ENCODE measurements at regions not wholly inside any gene's neighbourhood (a gene's known extent, or its start where the extent isn't known, plus 50 kb on each side); places are given as distances from the start of the nearest gene placed in this dataset.
A peak's percentile ranks its signal among the peaks of the same experiment; 100 is the strongest.

- Histone ChIP-seq H3K4me1 (ENCODE audit: control insufficient read depth in 2 of 3, insufficient read depth in 2 of 3, low read depth in 1 of 3, low read length in 3 of 3) (no peaks in the 10 kb centered on the region), H3K9me3 (ENCODE audit: control insufficient read depth in 2 of 3, insufficient read depth in 1 of 3, low read length in 3 of 3) (no peaks in the 10 kb centered on the region), H3K4me3 (ENCODE audit: low read length in 3 of 3) (no peak overlapping the region), H3K27me3 (ENCODE audit: control insufficient read depth, insufficient read depth, low read length) (no peaks in the 10 kb centered on the region), H3K27ac (ENCODE audit: low read depth in 2 of 2, low read length in 2 of 2) (no peak overlapping the region), H3K9ac (ENCODE audit: low read length in 3 of 3) (no peak overlapping the region), H3K36me3 (ENCODE audit: control insufficient read depth in 2 of 3, insufficient read depth in 3 of 3, low read length in 3 of 3) (no peaks in the 10 kb centered on the region)
- FAIRE-seq (no peak), DNase-seq (no peak)
- no peak for TF ChIP-seq CTCF (IDR thresholded peaks at IDR 0.05; ENCODE audit: borderline replicate concordance, extremely low read depth, insufficient read depth)
- intact Hi-C loops (cut with DNase I): no loop called here
Measured at GRCh38 chr1:191086910-191087309, 609.2 kb upstream of the BRINP3 start.

GRCh38 chr1:191096405-191096804, 618.7 kb upstream of the BRINP3 start:
- Histone ChIP-seq H3K27me3 (ENCODE audit: control insufficient read depth, insufficient read depth, low read length) (no peaks in the 10 kb centered on the region), H3K27ac (ENCODE audit: low read depth in 2 of 2, low read length in 2 of 2) (no peak overlapping the region), H3K4me1 (ENCODE audit: control insufficient read depth in 2 of 3, insufficient read depth in 2 of 3, low read depth in 1 of 3, low read length in 3 of 3) (no peaks in the 10 kb centered on the region), H3K4me3 (ENCODE audit: low read length in 3 of 3) (no peak overlapping the region), H3K36me3 (ENCODE audit: control insufficient read depth in 2 of 3, insufficient read depth in 3 of 3, low read length in 3 of 3) (no peaks in the 10 kb centered on the region), H3K9me3 (ENCODE audit: control insufficient read depth in 2 of 3, insufficient read depth in 1 of 3, low read length in 3 of 3) (no peaks in the 10 kb centered on the region), H3K9ac (ENCODE audit: low read length in 3 of 3) (no peak overlapping the region)
- peak; percentile 97 for FAIRE-seq
- DNase-seq: no peak
- no peak for TF ChIP-seq CTCF (IDR thresholded peaks at IDR 0.05; ENCODE audit: borderline replicate concordance, extremely low read depth, insufficient read depth)
- intact Hi-C loops (cut with DNase I): no loop called here

GRCh38 chr1:191099696-191100095, 622.0 kb upstream of the BRINP3 start:
- Histone ChIP-seq H3K36me3 (ENCODE audit: control insufficient read depth in 2 of 3, insufficient read depth in 3 of 3, low read length in 3 of 3) (no peaks in the 10 kb centered on the region), H3K4me3 (ENCODE audit: low read length in 3 of 3) (no peak overlapping the region), H3K4me1 (ENCODE audit: control insufficient read depth in 2 of 3, insufficient read depth in 2 of 3, low read depth in 1 of 3, low read length in 3 of 3) (no peaks in the 10 kb centered on the region), H3K9ac (ENCODE audit: low read length in 3 of 3) (no peak overlapping the region), H3K9me3 (ENCODE audit: control insufficient read depth in 2 of 3, insufficient read depth in 1 of 3, low read length in 3 of 3) (no peaks in the 10 kb centered on the region), H3K27me3 (ENCODE audit: control insufficient read depth, insufficient read depth, low read length) (no peaks in the 10 kb centered on the region), H3K27ac (ENCODE audit: low read depth in 2 of 2, low read length in 2 of 2) (no peak overlapping the region)
- intact Hi-C loops (cut with DNase I): no loop called here
- TF ChIP-seq CTCF (IDR thresholded peaks at IDR 0.05; ENCODE audit: borderline replicate concordance, extremely low read depth, insufficient read depth): no peak
- FAIRE-seq: no peak
- no peak for DNase-seq

GRCh38 chr1:191101960-191102359, 624.3 kb upstream of the BRINP3 start:
- Histone ChIP-seq H3K4me3 (ENCODE audit: low read length in 3 of 3) (no peak overlapping the region), H3K27me3 (ENCODE audit: control insufficient read depth, insufficient read depth, low read length) (no peaks in the 10 kb centered on the region), H3K36me3 (ENCODE audit: control insufficient read depth in 2 of 3, insufficient read depth in 3 of 3, low read length in 3 of 3) (no peaks in the 10 kb centered on the region), H3K9me3 (ENCODE audit: control insufficient read depth in 2 of 3, insufficient read depth in 1 of 3, low read length in 3 of 3) (no peaks in the 10 kb centered on the region), H3K27ac (ENCODE audit: low read depth in 2 of 2, low read length in 2 of 2) (no peak overlapping the region), H3K4me1 (ENCODE audit: control insufficient read depth in 2 of 3, insufficient read depth in 2 of 3, low read depth in 1 of 3, low read length in 3 of 3) (no peaks in the 10 kb centered on the region), H3K9ac (ENCODE audit: low read length in 3 of 3) (no peak overlapping the region)
- TF ChIP-seq CTCF (IDR thresholded peaks at IDR 0.05; ENCODE audit: borderline replicate concordance, extremely low read depth, insufficient read depth): no peak
- no peak for FAIRE-seq
- intact Hi-C loops (cut with DNase I): no loop called here
- no peak for DNase-seq

Data from kidney (tissue), 13 donors.